ENCODE measurements at regions not wholly inside any gene's neighbourhood (a gene's known extent, or its start where the extent isn't known, plus 50 kb on each side); places are given as distances from the start of the nearest gene placed in this dataset.

GRCh38 chr9:121558473-121558872, 58.8 kb upstream of the GGTA1 start:
- TF ChIP-seq PBX2 (CRISPR knock-in tag; IDR thresholded peaks at IDR 0.05) (no peak), AFF4 (CRISPR knock-in tag; IDR thresholded peaks at IDR 0.05) (no peak), PHF21A (CRISPR knock-in tag; IDR thresholded peaks at IDR 0.05) (no peak), CCAR2 (optimal IDR thresholded peaks at IDR 0.05; ENCODE audit: low read depth, low read length) (no peak)
- TF ChIP-seq, protein P1, sequence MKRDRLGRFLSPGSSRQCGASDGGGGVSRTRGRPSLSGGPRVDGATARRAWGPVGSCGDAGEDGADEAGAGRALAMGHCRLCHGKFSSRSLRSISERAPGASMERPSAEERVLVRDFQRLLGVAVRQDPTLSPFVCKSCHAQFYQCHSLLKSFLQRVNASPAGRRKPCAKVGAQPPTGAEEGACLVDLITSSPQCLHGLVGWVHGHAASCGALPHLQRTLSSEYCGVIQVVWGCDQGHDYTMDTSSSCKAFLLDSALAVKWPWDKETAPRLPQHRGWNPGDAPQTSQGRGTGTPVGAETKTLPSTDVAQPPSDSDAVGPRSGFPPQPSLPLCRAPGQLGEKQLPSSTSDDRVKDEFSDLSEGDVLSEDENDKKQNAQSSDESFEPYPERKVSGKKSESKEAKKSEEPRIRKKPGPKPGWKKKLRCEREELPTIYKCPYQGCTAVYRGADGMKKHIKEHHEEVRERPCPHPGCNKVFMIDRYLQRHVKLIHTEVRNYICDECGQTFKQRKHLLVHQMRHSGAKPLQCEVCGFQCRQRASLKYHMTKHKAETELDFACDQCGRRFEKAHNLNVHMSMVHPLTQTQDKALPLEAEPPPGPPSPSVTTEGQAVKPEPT (CRISPR knock-in tag; IDR thresholded peaks at IDR 0.05; ENCODE audit: low read depth) = no peak
